ENCODE measurements at regions not wholly inside any gene's neighbourhood (a gene's known extent, or its start where the extent isn't known, plus 50 kb on each side); places are given as distances from the start of the nearest gene placed in this dataset.

- no peak for TF ChIP-seq CTCF (IDR thresholded peaks at IDR 0.05; ENCODE audit: partially characterized antibody, unreplicated experiment)
- H3K27ac Mint-ChIP-seq (ENCODE audit: unreplicated experiment): no peak overlapping the region
- no peaks in the 10 kb centered on the region for H3K9me3 Mint-ChIP-seq (ENCODE audit: unreplicated experiment)
- no peak overlapping the region for H3K4me3 Mint-ChIP-seq (ENCODE audit: unreplicated experiment)
- DNase-seq: no peak
- H3K4me1 Mint-ChIP-seq (ENCODE audit: low read depth, unreplicated experiment): peaks cover 10% of the 10 kb centered on the region
- H3K27me3 Mint-ChIP-seq (ENCODE audit: unreplicated experiment): no peaks in the 10 kb centered on the region
- no peaks in the 10 kb centered on the region for H3K36me3 Mint-ChIP-seq (ENCODE audit: unreplicated experiment)
Observed at GRCh38 chr4:57234252-57234775, 124.1 kb upstream of the IGFBP7 start.

- Mint-ChIP-seq H3K4me3 (ENCODE audit: unreplicated experiment) (no peak overlapping the region), H3K4me1 (ENCODE audit: low read depth, unreplicated experiment) (peaks cover 10% of the 10 kb centered on the region), H3K9me3 (ENCODE audit: unreplicated experiment) (no peaks in the 10 kb centered on the region), H3K36me3 (ENCODE audit: unreplicated experiment) (no peaks in the 10 kb centered on the region), H3K27me3 (ENCODE audit: unreplicated experiment) (no peaks in the 10 kb centered on the region), H3K27ac (ENCODE audit: unreplicated experiment) (no peak overlapping the region)
- DNase-seq: no peak
- TF ChIP-seq CTCF (IDR thresholded peaks at IDR 0.05; ENCODE audit: partially characterized antibody, unreplicated experiment): no peak
Observed at GRCh38 chr4:57233386-57233785, 123.2 kb upstream of the IGFBP7 start.

- Mint-ChIP-seq H3K27ac (ENCODE audit: unreplicated experiment) (no peak overlapping the region), H3K4me1 (ENCODE audit: low read depth, unreplicated experiment) (peaks cover 4% of the 10 kb centered on the region), H3K27me3 (ENCODE audit: unreplicated experiment) (no peaks in the 10 kb centered on the region), H3K36me3 (ENCODE audit: unreplicated experiment) (no peaks in the 10 kb centered on the region), H3K4me3 (ENCODE audit: unreplicated experiment) (no peak overlapping the region), H3K9me3 (ENCODE audit: unreplicated experiment) (no peaks in the 10 kb centered on the region)
- no peak for TF ChIP-seq CTCF (IDR thresholded peaks at IDR 0.05; ENCODE audit: partially characterized antibody, unreplicated experiment)
- DNase-seq: no peak
Observed at GRCh38 chr4:57231781-57232180, 121.6 kb upstream of the IGFBP7 start.

GRCh38 chr4:57220734-57221133 lies 110.5 kb upstream of the IGFBP7 start:
- no peak overlapping the region for H3K27ac Mint-ChIP-seq (ENCODE audit: unreplicated experiment)
- peaks cover 1% of the 10 kb centered on the region for H3K9me3 Mint-ChIP-seq (ENCODE audit: unreplicated experiment)
- TF ChIP-seq CTCF (IDR thresholded peaks at IDR 0.05; ENCODE audit: partially characterized antibody, unreplicated experiment): no peak
- H3K4me3 Mint-ChIP-seq (ENCODE audit: unreplicated experiment): no peak overlapping the region
- peaks cover 3% of the 10 kb centered on the region for H3K36me3 Mint-ChIP-seq (ENCODE audit: unreplicated experiment)
- DNase-seq: no peak
- peaks cover 1% of the 10 kb centered on the region for H3K27me3 Mint-ChIP-seq (ENCODE audit: unreplicated experiment)
- peaks cover under 1% of the 10 kb centered on the region for H3K4me1 Mint-ChIP-seq (ENCODE audit: low read depth, unreplicated experiment)

- DNase-seq: no peak
- H3K4me1 Mint-ChIP-seq (ENCODE audit: low read depth, unreplicated experiment): no peaks in the 10 kb centered on the region
- peaks cover 1% of the 10 kb centered on the region for H3K9me3 Mint-ChIP-seq (ENCODE audit: unreplicated experiment)
- H3K27me3 Mint-ChIP-seq (ENCODE audit: unreplicated experiment): peaks cover 1% of the 10 kb centered on the region
- TF ChIP-seq CTCF (IDR thresholded peaks at IDR 0.05; ENCODE audit: partially characterized antibody, unreplicated experiment): no peak
- no peak overlapping the region for H3K27ac Mint-ChIP-seq (ENCODE audit: unreplicated experiment)
- no peaks in the 10 kb centered on the region for H3K36me3 Mint-ChIP-seq (ENCODE audit: unreplicated experiment)
- no peak overlapping the region for H3K4me3 Mint-ChIP-seq (ENCODE audit: unreplicated experiment)
Observed at GRCh38 chr4:57220172-57220571, 110.0 kb upstream of the IGFBP7 start.
